ENCODE measurements at regions not wholly inside any gene's neighbourhood (a gene's known extent, or its start where the extent isn't known, plus 50 kb on each side); places are given as distances from the start of the nearest gene placed in this dataset.
"Not testable (repeated sequence)": the region's sequence is repeated elsewhere in the genome, so short reads cannot be mapped to it uniquely, and the experiment has no call there.

DNA sequence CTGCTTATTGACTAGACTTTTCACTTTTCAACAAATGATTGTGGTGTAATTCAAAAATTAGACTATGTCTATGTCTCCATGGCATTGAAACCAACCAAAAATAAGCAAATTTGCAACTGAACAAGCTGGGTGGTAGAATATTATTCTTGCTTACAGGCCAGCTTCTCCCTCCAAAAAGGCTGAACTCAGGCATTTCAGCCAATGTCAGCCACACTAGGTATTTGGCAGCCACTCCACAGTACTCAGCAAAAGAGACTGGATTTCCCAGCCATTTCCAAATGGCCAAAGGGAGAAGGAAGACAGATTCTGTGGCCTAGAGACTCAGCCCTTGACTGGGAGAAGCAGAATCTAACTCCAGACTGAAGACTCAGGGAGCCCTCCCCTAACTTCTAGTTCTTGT lies 121.8 kb upstream of the IRX5 start:
- DNase-seq (ENCODE audit: low spot score), result no peak

DNA sequence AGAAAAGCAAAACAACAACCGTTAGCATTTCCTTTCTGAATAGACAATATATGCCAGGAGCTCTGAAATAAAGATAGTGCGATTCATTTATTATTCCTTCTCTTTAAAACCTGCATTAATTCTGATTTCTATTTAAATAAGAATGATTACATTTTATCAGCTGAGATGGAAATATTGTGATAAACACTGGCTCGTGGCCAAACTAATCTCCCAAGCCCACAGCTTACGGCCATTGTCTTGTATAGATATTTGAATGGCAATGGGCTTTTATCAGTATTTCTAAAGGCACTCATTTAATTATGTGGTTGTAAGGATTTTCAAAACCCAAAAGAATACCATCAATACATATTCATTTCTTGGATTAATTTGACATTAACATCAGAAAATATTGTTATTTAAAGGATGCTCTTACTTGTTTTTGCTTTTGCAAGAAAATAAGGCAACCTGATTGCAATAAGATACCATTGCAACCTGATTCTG lies 123.7 kb upstream of the IRX5 start:
- no peak for DNase-seq (ENCODE audit: low spot score)

GRCh38 chr16:54806378-54806777 lies 124.3 kb upstream of the IRX5 start:
- DNase-seq (ENCODE audit: low spot score), result no peak

GRCh38 chr16:54805648-54806047 lies 125.0 kb upstream of the IRX5 start:
- no peak for DNase-seq (ENCODE audit: low spot score)

GRCh38 chr16:54801057-54801844 lies 129.4 kb upstream of the IRX5 start:
- no peak for DNase-seq (ENCODE audit: low spot score)

DNA sequence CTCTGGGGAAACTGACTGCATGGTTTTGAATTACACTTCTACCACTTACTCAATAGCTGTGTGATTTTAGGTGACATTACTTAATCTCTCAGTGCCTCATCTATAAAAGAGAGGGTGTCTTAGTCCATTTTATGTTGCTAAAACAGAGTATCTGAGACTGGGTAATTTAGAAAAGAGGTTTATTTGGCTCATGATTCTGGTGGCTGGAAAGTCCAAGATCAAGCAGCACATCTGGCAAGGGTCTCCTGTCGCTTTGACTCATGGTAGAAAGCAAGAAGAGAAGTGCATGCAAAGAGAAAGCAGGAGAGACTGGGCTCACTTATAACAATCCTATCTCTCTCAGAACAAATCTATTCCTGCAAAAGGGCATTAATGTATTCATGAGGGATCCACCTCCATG lies 132.4 kb upstream of the IRX5 start:
- DNase-seq (ENCODE audit: low spot score), result no peak

- no peak for DNase-seq (ENCODE audit: low spot score)
Observed at GRCh38 chr16:54796211-54796610, 134.5 kb upstream of the IRX5 start.

DNA sequence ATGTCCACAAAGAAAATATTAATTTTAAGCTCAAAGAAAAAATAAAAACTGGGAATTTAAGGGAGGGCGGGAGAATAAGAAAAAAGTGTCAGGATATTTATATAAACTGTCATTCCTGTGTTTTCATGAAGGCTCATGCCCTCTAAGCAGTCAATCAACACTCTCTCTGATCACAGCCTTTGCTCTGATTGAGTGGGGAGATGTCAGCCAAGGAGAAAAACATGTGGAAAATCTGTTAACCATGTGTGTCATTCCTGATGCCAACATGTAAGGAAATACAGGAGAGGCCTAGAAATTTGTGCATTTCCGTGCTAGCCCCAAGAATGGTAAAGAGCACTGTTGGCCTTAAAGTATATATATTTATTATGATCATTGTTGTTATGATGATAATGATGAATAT lies 137.9 kb upstream of the IRX5 start:
- DNase-seq (ENCODE audit: low spot score), result no peak

GRCh38 chr16:54787045-54787444 lies 143.6 kb upstream of the IRX5 start:
- DNase-seq (ENCODE audit: low spot score), result no peak

GRCh38 chr16:54783980-54784379 lies 146.7 kb upstream of the IRX5 start:
- no peak for DNase-seq (ENCODE audit: low spot score)

GRCh38 chr16:54783226-54783625 lies 147.4 kb upstream of the IRX5 start:
- DNase-seq (ENCODE audit: low spot score), result no peak

DNA sequence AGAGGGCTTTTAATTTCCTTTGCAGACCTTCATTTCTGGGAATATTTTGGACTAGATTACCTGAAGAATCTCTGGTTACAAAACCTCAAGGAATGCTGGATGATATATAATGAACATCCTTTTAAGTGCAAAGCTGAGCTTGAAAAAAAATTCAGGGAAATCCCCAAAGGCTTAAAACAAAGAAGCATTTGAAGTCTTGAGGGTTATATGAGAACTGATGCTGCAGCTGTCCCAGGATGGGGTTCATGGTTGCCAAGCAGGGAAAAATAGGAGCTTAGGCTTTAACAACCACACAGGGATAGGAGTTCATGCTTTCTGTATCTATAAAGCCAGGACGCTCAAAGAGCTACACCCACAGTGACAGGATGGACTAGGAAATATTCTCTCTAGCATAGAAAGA lies 150.4 kb upstream of the IRX5 start:
- no peak for DNase-seq (ENCODE audit: low spot score)

DNA sequence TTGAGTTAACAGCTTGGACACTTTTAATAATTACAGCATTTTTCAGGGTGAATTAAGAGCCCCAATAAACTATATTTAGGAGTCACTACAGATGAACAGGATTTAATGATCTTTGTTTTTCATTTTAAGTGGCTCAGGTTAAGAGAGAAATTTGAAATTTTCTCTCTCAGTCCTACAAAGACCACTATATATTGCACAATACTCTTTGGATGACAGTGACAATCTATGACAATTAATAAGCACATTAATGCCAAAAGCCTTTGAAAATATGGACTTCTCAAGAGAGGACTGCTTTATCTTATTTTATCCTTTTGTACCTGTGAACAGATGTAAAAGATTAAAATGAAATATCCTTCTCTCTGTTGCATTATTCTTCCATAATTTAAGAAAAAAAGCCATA lies 151.1 kb upstream of the IRX5 start:
- DNase-seq (ENCODE audit: low spot score), result no peak

DNA sequence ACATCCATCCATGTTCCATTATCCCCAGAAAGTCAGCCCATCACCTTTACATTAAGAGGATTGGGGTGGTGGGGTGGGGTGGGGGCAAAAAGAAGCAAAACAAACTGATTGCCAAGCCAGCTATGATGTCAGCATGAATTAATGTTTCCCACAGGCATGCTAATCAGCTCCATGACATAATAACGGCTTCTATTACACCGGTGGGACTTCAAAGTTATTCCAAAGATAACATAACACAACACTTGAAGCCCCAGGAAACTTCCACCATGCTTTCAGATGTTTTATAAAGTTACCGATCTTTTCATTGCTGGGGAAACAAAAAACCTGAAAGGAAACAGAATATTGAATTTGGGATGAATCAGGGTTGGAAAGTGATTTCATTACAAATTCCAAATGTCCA lies 155.9 kb upstream of the IRX5 start:
- no peak for DNase-seq (ENCODE audit: low spot score)

GRCh38 chr16:54772400-54772799 lies 158.3 kb upstream of the IRX5 start:
- DNase-seq (ENCODE audit: low spot score), result no peak

- no peak for DNase-seq (ENCODE audit: low spot score)
Observed at GRCh38 chr16:54766355-54766754, 164.3 kb upstream of the IRX5 start.

DNA sequence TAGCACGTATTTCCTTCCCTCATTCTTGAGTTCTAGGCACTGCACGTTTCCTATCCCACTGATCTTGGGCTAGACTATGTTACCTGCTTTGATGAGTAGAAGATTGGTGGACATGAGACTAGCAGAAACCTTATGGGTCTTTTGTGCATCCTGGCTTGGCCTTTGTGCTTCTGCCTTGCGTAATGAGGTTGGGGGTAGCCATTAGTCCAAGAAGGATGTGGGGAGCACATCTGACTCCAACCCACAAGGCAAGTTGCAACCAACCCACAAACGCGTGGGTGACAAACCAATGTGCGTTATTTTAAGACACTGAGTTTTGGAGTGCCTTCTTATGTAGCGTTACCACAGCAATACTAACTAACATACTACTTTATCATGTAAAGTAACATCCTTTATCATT lies 180.4 kb upstream of the IRX5 start:
- DNase-seq (ENCODE audit: low spot score), result no peak

DNA sequence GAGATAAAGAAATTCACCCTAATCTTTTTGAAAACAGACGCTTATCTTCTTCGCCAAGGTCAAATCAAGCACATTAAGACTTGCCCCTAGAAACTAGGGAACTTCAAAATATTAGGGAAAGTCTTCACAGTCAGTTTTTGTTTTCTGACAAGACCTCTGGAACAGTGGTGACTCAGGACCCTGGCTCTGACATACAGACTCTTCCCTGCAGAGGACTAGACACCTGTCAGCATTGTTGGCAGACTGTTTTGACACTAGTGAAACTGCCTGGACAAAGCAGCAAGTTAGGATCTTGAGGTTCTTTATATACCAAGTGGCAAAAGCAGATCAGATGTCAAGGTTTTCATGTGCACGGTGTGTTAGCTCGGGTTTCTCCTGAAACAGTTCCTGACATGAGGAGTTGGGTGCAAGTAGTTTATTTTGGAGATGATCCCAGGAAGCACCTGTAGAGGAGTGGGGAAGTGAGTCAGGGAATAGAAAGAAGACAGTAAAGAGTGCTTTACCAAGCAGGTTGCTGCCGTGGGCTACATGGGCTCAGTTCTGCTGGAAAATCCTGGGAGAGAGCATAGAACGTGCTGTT lies 182.0 kb upstream of the IRX5 start:
- DNase-seq (ENCODE audit: low spot score), result no peak

DNA sequence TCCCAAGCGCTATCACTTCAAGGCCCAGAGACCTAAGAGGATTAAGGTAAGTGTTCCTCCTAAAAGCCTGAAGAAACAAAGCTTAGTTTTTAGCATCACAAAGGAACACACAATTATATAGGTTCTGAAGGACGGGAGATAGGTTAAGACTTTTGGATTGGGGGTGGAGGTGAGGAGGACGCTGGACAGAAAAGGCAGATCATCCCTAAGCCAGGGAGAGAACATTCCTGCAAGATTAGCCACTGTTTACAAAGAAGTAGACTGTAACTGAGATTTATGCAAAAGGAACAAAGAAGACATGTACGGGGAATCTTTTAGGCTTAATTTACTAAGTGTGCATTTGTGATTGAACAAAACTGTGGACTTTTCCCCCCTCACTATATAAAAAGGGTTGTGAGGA lies 184.1 kb upstream of the IRX5 start:
- no peak for DNase-seq (ENCODE audit: low spot score)

DNA sequence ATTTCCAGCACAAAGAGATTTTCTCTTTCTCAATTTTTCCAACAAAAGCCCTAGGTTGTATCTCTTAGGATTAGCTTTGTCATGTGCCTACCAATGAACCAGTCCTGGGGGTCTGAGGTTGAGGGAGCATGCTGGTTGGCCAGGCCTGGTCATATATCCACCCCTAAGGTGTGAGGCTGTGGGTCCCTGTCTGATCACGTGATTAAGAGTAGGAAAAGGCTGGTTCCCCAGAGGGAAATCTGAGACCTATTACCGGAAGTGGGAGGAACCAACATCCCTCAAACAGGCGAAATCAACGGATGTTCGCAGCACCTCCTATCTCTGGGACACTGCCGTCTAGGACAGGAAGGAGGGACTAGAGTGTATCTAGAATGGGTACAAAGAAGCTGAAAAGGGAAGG lies 185.7 kb upstream of the IRX5 start:
- no peak for DNase-seq (ENCODE audit: low spot score)

DNA sequence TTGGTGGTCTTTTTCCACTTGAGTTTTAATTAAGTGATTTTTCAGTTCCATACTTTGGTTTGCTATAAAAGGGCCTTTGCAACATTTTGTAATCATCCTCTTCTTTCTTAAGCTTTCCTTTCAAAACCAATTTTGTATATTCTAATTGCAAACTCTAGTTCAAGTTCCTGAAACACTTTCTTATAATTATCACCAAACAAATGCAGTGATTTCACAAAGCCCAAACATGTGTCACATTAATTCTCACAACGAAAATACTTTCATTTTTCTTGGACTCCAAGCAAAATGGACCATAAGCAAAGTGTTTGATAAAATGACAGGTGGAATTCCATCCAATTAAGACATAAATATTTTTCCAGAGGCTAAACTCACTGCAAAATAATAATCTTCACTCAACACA lies 188.2 kb upstream of the IRX5 start:
- no peak for DNase-seq (ENCODE audit: low spot score)

DNA sequence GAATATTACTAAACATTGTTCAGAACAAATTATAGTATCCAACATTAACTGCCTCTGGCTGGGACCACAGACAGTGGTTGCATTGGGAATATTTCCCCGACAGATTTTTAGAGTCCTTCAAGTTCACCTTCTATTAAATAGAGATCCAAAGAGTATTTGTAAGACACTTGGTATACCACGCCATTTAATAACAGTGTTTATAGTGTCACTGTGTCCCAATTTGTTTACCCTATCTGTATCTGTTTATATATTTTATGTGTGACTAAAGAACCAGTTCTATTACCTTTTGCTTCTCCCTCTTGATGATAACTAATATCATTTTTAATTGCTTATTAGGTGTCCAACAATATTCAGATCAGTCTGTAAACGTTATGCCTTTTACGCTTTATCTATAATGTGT lies 191.3 kb upstream of the IRX5 start:
- no peak for DNase-seq (ENCODE audit: low spot score)

DNA sequence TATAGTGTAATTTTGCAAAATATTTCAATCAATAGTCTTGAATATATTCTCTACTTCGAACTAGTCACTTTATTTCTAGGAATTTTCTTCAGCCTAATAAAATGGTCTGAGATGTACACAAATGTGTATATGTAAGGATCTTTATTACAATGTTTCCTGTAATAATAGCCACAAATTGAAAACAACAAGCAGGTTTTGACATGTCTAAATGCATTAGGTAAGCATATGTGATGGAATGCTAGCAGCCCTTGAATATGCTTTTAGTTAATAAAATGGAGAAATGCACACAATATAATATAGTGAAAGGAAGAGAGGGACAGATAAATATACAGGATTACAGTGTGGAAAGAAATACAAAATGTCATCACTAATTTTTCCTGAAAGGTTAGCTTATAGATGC lies 196.5 kb upstream of the IRX5 start:
- DNase-seq (ENCODE audit: low spot score), result no peak

GRCh38 chr16:54727696-54728095 lies 203.0 kb upstream of the IRX5 start:
- DNase-seq (ENCODE audit: low spot score), result not testable (repeated sequence)

All from LoVo (cell line).